ENCODE measurements at regions not wholly inside any gene's neighbourhood (a gene's known extent, or its start where the extent isn't known, plus 50 kb on each side); places are given as distances from the start of the nearest gene placed in this dataset.
A peak's percentile ranks its signal among the peaks of the same experiment; 100 is the strongest.

DNA sequence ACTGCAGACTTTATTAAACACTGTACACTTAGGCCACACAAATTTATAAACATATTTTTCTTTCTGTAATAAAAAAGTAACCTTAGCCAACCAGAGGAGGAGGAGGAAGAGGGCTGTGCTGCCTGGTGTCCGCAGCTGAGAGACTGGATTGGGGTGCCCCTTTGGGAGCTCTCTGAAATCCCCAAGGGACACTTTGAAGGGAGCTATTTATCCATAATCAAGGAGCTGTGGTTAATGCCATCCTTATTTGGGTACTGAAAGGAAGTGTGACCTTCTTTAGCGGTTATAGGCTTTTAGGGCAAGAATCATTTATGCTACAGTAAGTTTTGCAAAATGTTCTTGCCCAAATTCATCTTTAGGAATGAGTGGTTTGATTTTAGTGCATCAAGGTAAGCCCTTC, 125.8 kb downstream of the RASSF10 start:
- no peak for TF ChIP-seq PPARA (CRISPR knock-in tag; IDR thresholded peaks at IDR 0.05; ENCODE audit: borderline replicate concordance)
- ATAC-seq: no peak

DNA sequence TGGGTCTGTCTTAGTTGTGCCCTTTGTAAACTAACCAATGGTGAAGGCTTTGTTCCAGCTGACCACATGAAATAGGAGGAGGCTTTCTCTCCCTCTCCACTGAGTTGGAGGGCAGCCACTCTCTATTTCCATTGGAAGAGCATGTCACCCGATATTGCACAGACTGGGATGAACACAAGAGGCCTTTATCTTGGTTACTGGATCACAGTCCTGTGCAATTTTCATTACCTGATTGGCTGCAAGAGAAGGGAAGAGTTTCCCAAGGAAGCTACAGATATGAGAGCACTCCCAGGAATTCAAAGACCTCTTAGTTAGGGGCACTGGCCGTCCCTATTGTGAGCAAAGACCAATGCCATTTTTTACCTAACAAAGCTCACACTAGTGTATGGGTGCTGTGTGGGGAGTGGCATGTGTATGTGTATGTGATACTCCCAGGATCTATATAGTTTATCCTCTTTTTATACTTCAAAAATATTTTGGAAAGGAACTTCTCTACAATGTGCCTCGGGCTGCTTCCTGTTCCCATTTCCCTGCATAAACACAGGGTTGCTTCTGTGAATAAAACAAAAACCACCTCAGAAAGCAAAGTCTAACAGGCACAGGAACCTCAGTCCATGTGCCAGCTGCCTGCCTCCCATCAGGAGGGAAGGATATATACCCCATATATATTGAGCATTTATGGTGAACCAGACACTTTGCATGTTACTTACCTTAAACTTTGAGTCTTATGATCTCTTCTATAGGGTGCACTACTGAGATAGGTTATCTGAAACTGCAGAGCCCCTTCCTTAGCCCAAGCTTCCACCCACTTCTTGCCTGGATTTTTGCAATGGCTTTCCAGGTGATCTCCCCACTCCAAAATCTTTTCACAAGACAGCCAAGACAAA, 126.5 kb downstream of the RASSF10 start:
- ATAC-seq: peak; percentile 96
- TF ChIP-seq ESRRG (CRISPR knock-in tag; IDR thresholded peaks at IDR 0.05) (no peak), CSDC2 (CRISPR knock-in tag; IDR thresholded peaks at IDR 0.05) (no peak), BACH2 (CRISPR knock-in tag; IDR thresholded peaks at IDR 0.05; ENCODE audit: borderline replicate concordance) (no peak), ZNF8 (CRISPR knock-in tag; IDR thresholded peaks at IDR 0.05) (no peak), ZNF70 (CRISPR knock-in tag; IDR thresholded peaks at IDR 0.05) (no peak), RARB (CRISPR knock-in tag; IDR thresholded peaks at IDR 0.05) (no peak), OSR1 (CRISPR knock-in tag; IDR thresholded peaks at IDR 0.05) (no peak), ZNF565 (CRISPR knock-in tag; conservative IDR thresholded peaks at IDR 0.05; ENCODE audit: low read depth) (no peak), ARNTL (CRISPR knock-in tag; IDR thresholded peaks at IDR 0.05; ENCODE audit: borderline replicate concordance, low read depth) (no peak), SNAI2 (CRISPR knock-in tag; IDR thresholded peaks at IDR 0.05) (no peak), TCF4 (CRISPR knock-in tag; IDR thresholded peaks at IDR 0.05; ENCODE audit: borderline replicate concordance) (no peak), ZFP3 (CRISPR knock-in tag; IDR thresholded peaks at IDR 0.05) (no peak)
- TF ChIP-seq, protein P1, sequence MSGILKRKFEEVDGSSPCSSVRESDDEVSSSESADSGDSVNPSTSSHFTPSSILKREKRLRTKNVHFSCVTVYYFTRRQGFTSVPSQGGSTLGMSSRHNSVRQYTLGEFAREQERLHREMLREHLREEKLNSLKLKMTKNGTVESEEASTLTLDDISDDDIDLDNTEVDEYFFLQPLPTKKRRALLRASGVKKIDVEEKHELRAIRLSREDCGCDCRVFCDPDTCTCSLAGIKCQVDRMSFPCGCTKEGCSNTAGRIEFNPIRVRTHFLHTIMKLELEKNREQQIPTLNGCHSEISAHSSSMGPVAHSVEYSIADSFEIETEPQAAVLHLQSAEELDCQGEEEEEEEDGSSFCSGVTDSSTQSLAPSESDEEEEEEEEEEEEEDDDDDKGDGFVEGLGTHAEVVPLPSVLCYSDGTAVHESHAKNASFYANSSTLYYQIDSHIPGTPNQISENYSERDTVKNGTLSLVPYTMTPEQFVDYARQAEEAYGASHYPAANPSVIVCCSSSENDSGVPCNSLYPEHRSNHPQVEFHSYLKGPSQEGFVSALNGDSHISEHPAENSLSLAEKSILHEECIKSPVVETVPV (CRISPR knock-in tag; IDR thresholded peaks at IDR 0.05): no peak
- TF ChIP-seq, protein P2, sequence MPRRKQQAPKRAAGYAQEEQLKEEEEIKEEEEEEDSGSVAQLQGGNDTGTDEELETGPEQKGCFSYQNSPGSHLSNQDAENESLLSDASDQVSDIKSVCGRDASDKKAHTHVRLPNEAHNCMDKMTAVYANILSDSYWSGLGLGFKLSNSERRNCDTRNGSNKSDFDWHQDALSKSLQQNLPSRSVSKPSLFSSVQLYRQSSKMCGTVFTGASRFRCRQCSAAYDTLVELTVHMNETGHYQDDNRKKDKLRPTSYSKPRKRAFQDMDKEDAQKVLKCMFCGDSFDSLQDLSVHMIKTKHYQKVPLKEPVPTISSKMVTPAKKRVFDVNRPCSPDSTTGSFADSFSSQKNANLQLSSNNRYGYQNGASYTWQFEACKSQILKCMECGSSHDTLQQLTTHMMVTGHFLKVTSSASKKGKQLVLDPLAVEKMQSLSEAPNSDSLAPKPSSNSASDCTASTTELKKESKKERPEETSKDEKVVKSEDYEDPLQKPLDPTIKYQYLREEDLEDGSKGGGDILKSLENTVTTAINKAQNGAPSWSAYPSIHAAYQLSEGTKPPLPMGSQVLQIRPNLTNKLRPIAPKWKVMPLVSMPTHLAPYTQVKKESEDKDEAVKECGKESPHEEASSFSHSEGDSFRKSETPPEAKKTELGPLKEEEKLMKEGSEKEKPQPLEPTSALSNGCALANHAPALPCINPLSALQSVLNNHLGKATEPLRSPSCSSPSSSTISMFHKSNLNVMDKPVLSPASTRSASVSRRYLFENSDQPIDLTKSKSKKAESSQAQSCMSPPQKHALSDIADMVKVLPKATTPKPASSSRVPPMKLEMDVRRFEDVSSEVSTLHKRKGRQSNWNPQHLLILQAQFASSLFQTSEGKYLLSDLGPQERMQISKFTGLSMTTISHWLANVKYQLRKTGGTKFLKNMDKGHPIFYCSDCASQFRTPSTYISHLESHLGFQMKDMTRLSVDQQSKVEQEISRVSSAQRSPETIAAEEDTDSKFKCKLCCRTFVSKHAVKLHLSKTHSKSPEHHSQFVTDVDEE (CRISPR knock-in tag; IDR thresholded peaks at IDR 0.05): no peak

DNA sequence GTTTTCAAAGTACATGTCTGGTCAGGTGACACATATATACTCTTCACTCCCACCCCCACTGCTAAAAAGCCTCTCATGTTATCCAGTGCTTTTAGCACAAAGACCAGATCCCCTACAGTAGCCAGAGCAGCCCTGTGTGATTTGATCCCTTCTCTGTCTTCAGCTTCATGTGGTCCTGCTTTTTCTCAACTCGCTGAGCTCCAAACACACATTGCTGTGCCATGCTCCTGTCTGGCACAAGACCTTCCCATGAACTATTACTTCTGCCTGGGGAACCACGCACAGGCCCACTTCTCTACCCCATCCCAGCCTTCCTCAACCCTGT, 127.1 kb downstream of the RASSF10 start:
- no peak; the same call in 2 of the 3 replicates for ATAC-seq
- TF ChIP-seq ZC3H10 (CRISPR knock-in tag; IDR thresholded peaks at IDR 0.05): no peak
- no peak for TF ChIP-seq TCF4 (CRISPR knock-in tag; IDR thresholded peaks at IDR 0.05; ENCODE audit: borderline replicate concordance)
- TF ChIP-seq, protein P3, sequence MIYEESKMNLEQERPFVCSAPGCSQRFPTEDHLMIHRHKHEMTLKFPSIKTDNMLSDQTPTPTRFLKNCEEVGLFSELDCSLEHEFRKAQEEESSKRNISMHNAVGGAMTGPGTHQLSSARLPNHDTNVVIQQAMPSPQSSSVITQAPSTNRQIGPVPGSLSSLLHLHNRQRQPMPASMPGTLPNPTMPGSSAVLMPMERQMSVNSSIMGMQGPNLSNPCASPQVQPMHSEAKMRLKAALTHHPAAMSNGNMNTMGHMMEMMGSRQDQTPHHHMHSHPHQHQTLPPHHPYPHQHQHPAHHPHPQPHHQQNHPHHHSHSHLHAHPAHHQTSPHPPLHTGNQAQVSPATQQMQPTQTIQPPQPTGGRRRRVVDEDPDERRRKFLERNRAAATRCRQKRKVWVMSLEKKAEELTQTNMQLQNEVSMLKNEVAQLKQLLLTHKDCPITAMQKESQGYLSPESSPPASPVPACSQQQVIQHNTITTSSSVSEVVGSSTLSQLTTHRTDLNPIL (CRISPR knock-in tag; IDR thresholded peaks at IDR 0.05; ENCODE audit: low read depth): no peak
- TF ChIP-seq, protein P4, sequence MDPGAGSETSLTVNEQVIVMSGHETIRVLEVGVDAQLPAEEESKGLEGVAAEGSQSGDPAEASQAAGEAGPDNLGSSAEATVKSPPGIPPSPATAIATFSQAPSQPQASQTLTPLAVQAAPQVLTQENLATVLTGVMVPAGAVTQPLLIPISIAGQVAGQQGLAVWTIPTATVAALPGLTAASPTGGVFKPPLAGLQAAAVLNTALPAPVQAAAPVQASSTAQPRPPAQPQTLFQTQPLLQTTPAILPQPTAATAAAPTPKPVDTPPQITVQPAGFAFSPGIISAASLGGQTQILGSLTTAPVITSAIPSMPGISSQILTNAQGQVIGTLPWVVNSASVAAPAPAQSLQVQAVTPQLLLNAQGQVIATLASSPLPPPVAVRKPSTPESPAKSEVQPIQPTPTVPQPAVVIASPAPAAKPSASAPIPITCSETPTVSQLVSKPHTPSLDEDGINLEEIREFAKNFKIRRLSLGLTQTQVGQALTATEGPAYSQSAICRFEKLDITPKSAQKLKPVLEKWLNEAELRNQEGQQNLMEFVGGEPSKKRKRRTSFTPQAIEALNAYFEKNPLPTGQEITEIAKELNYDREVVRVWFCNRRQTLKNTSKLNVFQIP (CRISPR knock-in tag; IDR thresholded peaks at IDR 0.05; ENCODE audit: borderline replicate concordance, low read depth): no peak
- no peak for TF ChIP-seq ARNTL (CRISPR knock-in tag; IDR thresholded peaks at IDR 0.05; ENCODE audit: borderline replicate concordance, low read depth)
- TF ChIP-seq PPARA (CRISPR knock-in tag; IDR thresholded peaks at IDR 0.05; ENCODE audit: borderline replicate concordance): no peak
- no peak for TF ChIP-seq SNAI2 (CRISPR knock-in tag; IDR thresholded peaks at IDR 0.05)
- no peak for TF ChIP-seq RARB (CRISPR knock-in tag; IDR thresholded peaks at IDR 0.05)
- TF ChIP-seq ZFP30 (CRISPR knock-in tag; IDR thresholded peaks at IDR 0.05): no peak

DNA sequence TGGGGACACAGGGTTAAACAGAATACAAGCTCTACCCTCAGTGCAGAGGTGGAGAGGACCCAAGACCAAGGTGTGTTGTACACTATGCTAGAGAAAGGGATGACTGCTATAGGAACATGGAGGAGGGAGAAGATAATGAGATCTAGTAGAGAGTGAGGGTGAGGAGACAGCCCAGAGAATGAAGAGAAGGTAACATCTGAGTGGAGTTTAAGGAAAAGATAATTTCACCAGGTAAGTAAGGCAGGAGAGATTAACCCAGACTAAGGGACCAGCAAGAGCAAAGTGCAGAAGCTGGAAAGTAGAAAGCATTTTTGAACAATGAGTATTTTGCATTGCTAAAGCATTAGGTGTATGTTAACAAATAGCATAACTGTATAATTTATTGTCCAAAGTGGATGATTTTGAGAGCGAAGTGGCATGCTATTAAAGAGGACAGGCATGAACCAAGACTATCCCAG, 128.8 kb downstream of the RASSF10 start:
- no peak; the same call in 1 of the 3 replicates for ATAC-seq
- TF ChIP-seq, protein P2 (CRISPR knock-in tag; IDR thresholded peaks at IDR 0.05): no peak
- TF ChIP-seq BACH2 (CRISPR knock-in tag; IDR thresholded peaks at IDR 0.05; ENCODE audit: borderline replicate concordance) (no peak), RARB (CRISPR knock-in tag; IDR thresholded peaks at IDR 0.05) (no peak), CSDC2 (CRISPR knock-in tag; IDR thresholded peaks at IDR 0.05) (no peak), SNAI2 (CRISPR knock-in tag; IDR thresholded peaks at IDR 0.05) (no peak), PPARA (CRISPR knock-in tag; IDR thresholded peaks at IDR 0.05; ENCODE audit: borderline replicate concordance) (no peak)
- TF ChIP-seq, protein P3 (CRISPR knock-in tag; IDR thresholded peaks at IDR 0.05; ENCODE audit: low read depth): no peak
- TF ChIP-seq, protein P4 (CRISPR knock-in tag; IDR thresholded peaks at IDR 0.05; ENCODE audit: borderline replicate concordance, low read depth): no peak
